ENCODE measurements at regions not wholly inside any gene's neighbourhood (a gene's known extent, or its start where the extent isn't known, plus 50 kb on each side); places are given as distances from the start of the nearest gene placed in this dataset.

GRCh38 chr5:124395926-124396325 lies 350.5 kb downstream of the ZNF608 start:
- H4K20me1 ChIP-seq (ENCODE audit: control insufficient read depth, insufficient read depth, insufficient read length), result no peaks in the 10 kb centered on the region
- Mint-ChIP-seq H3K4me3 (no peak overlapping the region), H3K27me3 (ENCODE audit: low read depth) (no peaks in the 10 kb centered on the region; the same call in 1 of the 2 replicates), H3K4me1 (peaks cover 21 to 22% of the 10 kb centered on the region in 2 experiments), H3K36me3 (ENCODE audit: insufficient read depth in 1 of 3, low read depth in 3 of 3) (peaks cover under 1 to 7% (median 1%) of the 10 kb centered on the region in 3 experiments; a peak in 5 of 7 replicates), H3K9me3 (peaks cover 8 to 9% of the 10 kb centered on the region in 2 experiments), H3K27ac (no peak overlapping the region)
- H3K56ac ChIP-seq (ENCODE audit: insufficient read length, low read depth, low read length), result no peak overlapping the region
- no peak overlapping the region for H3T11ph ChIP-seq (ENCODE audit: low read length)
- no peak overlapping the region for H3K18ac ChIP-seq (ENCODE audit: insufficient read length, low read depth, low read length)
- TF ChIP-seq, protein P1, sequence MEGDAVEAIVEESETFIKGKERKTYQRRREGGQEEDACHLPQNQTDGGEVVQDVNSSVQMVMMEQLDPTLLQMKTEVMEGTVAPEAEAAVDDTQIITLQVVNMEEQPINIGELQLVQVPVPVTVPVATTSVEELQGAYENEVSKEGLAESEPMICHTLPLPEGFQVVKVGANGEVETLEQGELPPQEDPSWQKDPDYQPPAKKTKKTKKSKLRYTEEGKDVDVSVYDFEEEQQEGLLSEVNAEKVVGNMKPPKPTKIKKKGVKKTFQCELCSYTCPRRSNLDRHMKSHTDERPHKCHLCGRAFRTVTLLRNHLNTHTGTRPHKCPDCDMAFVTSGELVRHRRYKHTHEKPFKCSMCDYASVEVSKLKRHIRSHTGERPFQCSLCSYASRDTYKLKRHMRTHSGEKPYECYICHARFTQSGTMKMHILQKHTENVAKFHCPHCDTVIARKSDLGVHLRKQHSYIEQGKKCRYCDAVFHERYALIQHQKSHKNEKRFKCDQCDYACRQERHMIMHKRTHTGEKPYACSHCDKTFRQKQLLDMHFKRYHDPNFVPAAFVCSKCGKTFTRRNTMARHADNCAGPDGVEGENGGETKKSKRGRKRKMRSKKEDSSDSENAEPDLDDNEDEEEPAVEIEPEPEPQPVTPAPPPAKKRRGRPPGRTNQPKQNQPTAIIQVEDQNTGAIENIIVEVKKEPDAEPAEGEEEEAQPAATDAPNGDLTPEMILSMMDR (conservative IDR thresholded peaks at IDR 0.05), result no peak
- no peak overlapping the region for H2BK20ac ChIP-seq (ENCODE audit: low read depth, low read length, poor library complexity, severe bottlenecking)
- WGBS (ENCODE audit: extremely low coverage, insufficient read length, low lambda C conversion rate), result no CpG with 5 or more reads among the region's 5 CpGs
- H4K8ac ChIP-seq (replicated peaks; ENCODE audit: insufficient read length, low read depth, low read length), result no peak overlapping the region
- no peak overlapping the region for H3K27ac ChIP-seq (ENCODE audit: insufficient read length, low read depth, low read length)
- H3K27me3 ChIP-seq (ENCODE audit: insufficient read depth, low read length), result no peaks in the 10 kb centered on the region
- no peak overlapping the region for H3K14ac ChIP-seq (ENCODE audit: insufficient read depth, low read length)
- no peaks in the 10 kb centered on the region for H3K9me3 ChIP-seq (ENCODE audit: control insufficient read depth, low read depth, low read length)
- no peak overlapping the region for H2AK5ac ChIP-seq (ENCODE audit: insufficient read length, low read length)
- H3K79me1 ChIP-seq (ENCODE audit: insufficient read depth, low read depth, low read length, poor library complexity, severe bottlenecking), result no peaks in the 10 kb centered on the region
- H4K91ac ChIP-seq (ENCODE audit: insufficient read length, low read depth, low read length), result no peak overlapping the region
- DNase-seq, result no peak
- no peak overlapping the region for H2BK12ac ChIP-seq (ENCODE audit: insufficient read length, low read depth, low read length)
- no peak overlapping the region for H2AFZ ChIP-seq (ENCODE audit: low read length)
- no peak overlapping the region for H3K9ac ChIP-seq (ENCODE audit: extremely low read depth, insufficient read length, low read length)
- H3K4ac ChIP-seq (ENCODE audit: low read depth, low read length), result no peak overlapping the region
- no peak overlapping the region for H2BK120ac ChIP-seq (ENCODE audit: low read depth, low read length, poor library complexity, severe bottlenecking)
- H3K79me2 ChIP-seq (ENCODE audit: insufficient read depth, low read length), result no peaks in the 10 kb centered on the region
- no peak overlapping the region for H2BK5ac ChIP-seq (ENCODE audit: insufficient read length, low read length)
- H2BK15ac ChIP-seq (ENCODE audit: low read depth, low read length), result no peak overlapping the region
- no peaks in the 10 kb centered on the region; the same call in 1 of the 2 replicates for H3K4me1 ChIP-seq (ENCODE audit: insufficient read depth, low read length)
- H3K23ac ChIP-seq (ENCODE audit: insufficient read length, low read depth, low read length), result no peak overlapping the region
- H3K23me2 ChIP-seq (ENCODE audit: insufficient read length, low read depth, low read length, poor library complexity, severe bottlenecking), result no peaks in the 10 kb centered on the region
- H4K5ac ChIP-seq (ENCODE audit: insufficient read length, low read depth, low read length), result no peak overlapping the region
- H3K4me2 ChIP-seq (ENCODE audit: insufficient read depth, insufficient read length, low read length), result no peak overlapping the region
